ENCODE measurements at regions not wholly inside any gene's neighbourhood (a gene's known extent, or its start where the extent isn't known, plus 50 kb on each side); places are given as distances from the start of the nearest gene placed in this dataset.

DNA sequence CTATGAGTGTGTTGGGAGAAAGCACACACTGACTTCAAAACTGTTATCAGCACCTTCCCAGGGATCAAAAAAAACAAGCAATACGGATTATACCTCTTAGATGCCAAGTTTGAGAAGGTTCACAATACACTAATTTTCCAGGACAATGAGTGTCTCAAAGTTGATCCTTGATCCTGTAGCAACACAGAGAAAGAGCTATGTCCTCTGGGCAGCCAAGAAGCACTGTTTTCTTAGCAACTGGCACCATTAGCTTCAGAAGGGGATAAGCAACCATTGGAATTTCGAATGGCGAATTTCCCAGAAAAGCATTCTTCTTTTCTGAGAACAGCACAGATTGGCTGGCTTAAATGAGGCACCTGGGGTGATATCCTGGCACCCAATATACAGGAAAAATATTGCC lies 270.3 kb upstream of the RORA start:
- dilution Hi-C loops (cut with MboI; ENCODE audit: extremely low pct_ligation_motif_present, low sequenced_read_pairs): no loop called here
- peaks cover 3% of the 10 kb centered on the region for H3K27me3 ChIP-seq (ENCODE audit: control insufficient read depth, extremely low read depth, insufficient read depth, low read length)
- no peaks in the 10 kb centered on the region for H3K9me3 ChIP-seq (ENCODE audit: control insufficient read depth, low read depth, low read length)
- no peaks in the 10 kb centered on the region for H4K20me1 ChIP-seq (ENCODE audit: control insufficient read depth, extremely low read depth, insufficient read depth, low read length)
- no peak overlapping the region for H3K4me2 ChIP-seq (ENCODE audit: control insufficient read depth, extremely low read depth, insufficient read depth, low read depth, low read length)
- H3K4me3 ChIP-seq (ENCODE audit: control insufficient read depth in 2 of 3, extremely low read depth in 1 of 3, insufficient read depth in 2 of 3, low read depth in 1 of 3, low read length in 3 of 3): no peak overlapping the region
- DNase-seq (ENCODE audit: low read depth, low spot score): no peak
- FAIRE-seq: no peak
- H2AFZ ChIP-seq (ENCODE audit: control insufficient read depth, low read length): no peak overlapping the region
- TF ChIP-seq, protein P1, sequence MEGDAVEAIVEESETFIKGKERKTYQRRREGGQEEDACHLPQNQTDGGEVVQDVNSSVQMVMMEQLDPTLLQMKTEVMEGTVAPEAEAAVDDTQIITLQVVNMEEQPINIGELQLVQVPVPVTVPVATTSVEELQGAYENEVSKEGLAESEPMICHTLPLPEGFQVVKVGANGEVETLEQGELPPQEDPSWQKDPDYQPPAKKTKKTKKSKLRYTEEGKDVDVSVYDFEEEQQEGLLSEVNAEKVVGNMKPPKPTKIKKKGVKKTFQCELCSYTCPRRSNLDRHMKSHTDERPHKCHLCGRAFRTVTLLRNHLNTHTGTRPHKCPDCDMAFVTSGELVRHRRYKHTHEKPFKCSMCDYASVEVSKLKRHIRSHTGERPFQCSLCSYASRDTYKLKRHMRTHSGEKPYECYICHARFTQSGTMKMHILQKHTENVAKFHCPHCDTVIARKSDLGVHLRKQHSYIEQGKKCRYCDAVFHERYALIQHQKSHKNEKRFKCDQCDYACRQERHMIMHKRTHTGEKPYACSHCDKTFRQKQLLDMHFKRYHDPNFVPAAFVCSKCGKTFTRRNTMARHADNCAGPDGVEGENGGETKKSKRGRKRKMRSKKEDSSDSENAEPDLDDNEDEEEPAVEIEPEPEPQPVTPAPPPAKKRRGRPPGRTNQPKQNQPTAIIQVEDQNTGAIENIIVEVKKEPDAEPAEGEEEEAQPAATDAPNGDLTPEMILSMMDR (optimal IDR thresholded peaks at IDR 0.05 in 1 of 3, IDR thresholded peaks at IDR 0.05 in 1 of 3, conservative IDR thresholded peaks at IDR 0.05 in 1 of 3; ENCODE audit: extremely low read depth in 1 of 3, insufficient read depth in 2 of 3, low read length in 3 of 3): no peak
- TF ChIP-seq EZH2 (IDR thresholded peaks at IDR 0.05; ENCODE audit: low read length): no peak
- H3K9ac ChIP-seq (ENCODE audit: control insufficient read depth, extremely low read depth, insufficient read depth, low read length): no peak overlapping the region
- no peak overlapping the region for H3K27ac ChIP-seq (ENCODE audit: control insufficient read depth, insufficient read depth, low read length)
- no peaks in the 10 kb centered on the region for H3K36me3 ChIP-seq (ENCODE audit: control insufficient read depth in 2 of 2, extremely low read depth in 1 of 2, insufficient read depth in 2 of 2, low read length in 2 of 2)
- no peaks in the 10 kb centered on the region for H3K9me1 ChIP-seq (ENCODE audit: control insufficient read depth, extremely low read depth, insufficient read depth, low read length)
- no peaks in the 10 kb centered on the region for H3K79me2 ChIP-seq (ENCODE audit: control insufficient read depth, insufficient read depth, low read length)
- no peaks in the 10 kb centered on the region for H3K4me1 ChIP-seq (ENCODE audit: control insufficient read depth, extremely low read depth, insufficient read depth, low read length)

DNA sequence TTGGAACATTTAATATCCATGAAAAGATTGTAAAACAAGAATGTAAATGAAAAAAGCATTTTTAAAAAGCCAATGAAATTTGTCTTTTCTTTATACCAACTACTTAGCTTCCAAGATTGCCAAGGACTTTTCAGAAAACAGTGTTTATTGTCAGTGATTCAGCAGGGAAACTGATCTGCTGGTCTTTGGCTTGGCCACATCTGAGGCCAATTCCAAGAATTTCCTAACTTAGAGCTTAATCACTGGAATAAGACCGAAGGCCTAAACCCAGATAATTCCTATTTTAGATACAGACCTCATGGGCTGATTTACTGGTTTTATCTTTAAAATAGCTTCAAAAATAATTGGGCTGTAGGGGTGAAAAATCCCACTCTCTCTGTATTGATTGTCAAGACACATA lies 260.5 kb upstream of the RORA start:
- H3K4me1 ChIP-seq (ENCODE audit: control insufficient read depth, extremely low read depth, insufficient read depth, low read length): no peaks in the 10 kb centered on the region
- TF ChIP-seq EZH2 (IDR thresholded peaks at IDR 0.05; ENCODE audit: low read length): no peak
- TF ChIP-seq, protein P1 (optimal IDR thresholded peaks at IDR 0.05 in 1 of 3, IDR thresholded peaks at IDR 0.05 in 1 of 3, conservative IDR thresholded peaks at IDR 0.05 in 1 of 3; ENCODE audit: extremely low read depth in 1 of 3, insufficient read depth in 2 of 3, low read length in 3 of 3): no peak
- no peaks in the 10 kb centered on the region for H3K79me2 ChIP-seq (ENCODE audit: control insufficient read depth, insufficient read depth, low read length)
- H3K9me1 ChIP-seq (ENCODE audit: control insufficient read depth, extremely low read depth, insufficient read depth, low read length): no peaks in the 10 kb centered on the region
- no peak overlapping the region for H2AFZ ChIP-seq (ENCODE audit: control insufficient read depth, low read length)
- H3K9ac ChIP-seq (ENCODE audit: control insufficient read depth, extremely low read depth, insufficient read depth, low read length): no peak overlapping the region
- no peaks in the 10 kb centered on the region for H4K20me1 ChIP-seq (ENCODE audit: control insufficient read depth, extremely low read depth, insufficient read depth, low read length)
- H3K27ac ChIP-seq (ENCODE audit: control insufficient read depth, insufficient read depth, low read length): no peak overlapping the region
- DNase-seq (ENCODE audit: low read depth, low spot score) (no peak), FAIRE-seq (no peak)
- no peaks in the 10 kb centered on the region for H3K36me3 ChIP-seq (ENCODE audit: control insufficient read depth in 2 of 2, extremely low read depth in 1 of 2, insufficient read depth in 2 of 2, low read length in 2 of 2)
- H3K4me3 ChIP-seq (ENCODE audit: control insufficient read depth in 2 of 3, extremely low read depth in 1 of 3, insufficient read depth in 2 of 3, low read depth in 1 of 3, low read length in 3 of 3): no peak overlapping the region
- no peaks in the 10 kb centered on the region for H3K9me3 ChIP-seq (ENCODE audit: control insufficient read depth, low read depth, low read length)
- H3K4me2 ChIP-seq (ENCODE audit: control insufficient read depth, extremely low read depth, insufficient read depth, low read depth, low read length): no peak overlapping the region
- no peaks in the 10 kb centered on the region for H3K27me3 ChIP-seq (ENCODE audit: control insufficient read depth, extremely low read depth, insufficient read depth, low read length)
- dilution Hi-C loops (cut with MboI; ENCODE audit: extremely low pct_ligation_motif_present, low sequenced_read_pairs): no loop called here

All from keratinocyte (primary cell).